SIG-M5 treated with dmso at 0.1 percent for 504 hours (cell line): ENCODE measurements at regions not wholly inside any gene's neighbourhood (a gene's known extent, or its start where the extent isn't known, plus 50 kb on each side); places are given as distances from the start of the nearest gene placed in this dataset.

Source experiments
- DNase-seq: peaks from one replicate; lab custom pipeline; 2025; ENCODE audit not compliant: unreplicated experiment; lab: John Stamatoyannopoulos, UW

DNA sequence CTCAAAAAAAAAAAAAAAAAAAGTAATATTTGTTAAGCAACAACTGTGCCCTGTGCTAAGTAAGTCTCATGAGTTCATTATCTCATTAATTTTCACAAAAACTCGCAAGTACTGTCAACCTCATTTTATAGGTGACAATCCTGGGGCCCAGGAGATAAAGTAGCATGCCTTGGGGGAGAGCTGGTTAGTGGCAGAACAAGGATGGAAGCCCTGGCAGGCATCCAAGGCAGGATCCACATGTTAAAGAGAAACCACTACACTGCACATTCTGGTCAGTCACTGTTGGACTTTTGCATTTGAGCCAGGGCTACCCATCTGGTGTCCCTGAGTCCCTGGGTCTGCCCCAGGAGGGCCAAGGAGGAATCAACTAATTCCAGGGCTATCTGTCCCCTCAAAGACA lies 54.6 kb downstream of the ZFP36L2 start:
- DNase-seq, result no peak

DNA sequence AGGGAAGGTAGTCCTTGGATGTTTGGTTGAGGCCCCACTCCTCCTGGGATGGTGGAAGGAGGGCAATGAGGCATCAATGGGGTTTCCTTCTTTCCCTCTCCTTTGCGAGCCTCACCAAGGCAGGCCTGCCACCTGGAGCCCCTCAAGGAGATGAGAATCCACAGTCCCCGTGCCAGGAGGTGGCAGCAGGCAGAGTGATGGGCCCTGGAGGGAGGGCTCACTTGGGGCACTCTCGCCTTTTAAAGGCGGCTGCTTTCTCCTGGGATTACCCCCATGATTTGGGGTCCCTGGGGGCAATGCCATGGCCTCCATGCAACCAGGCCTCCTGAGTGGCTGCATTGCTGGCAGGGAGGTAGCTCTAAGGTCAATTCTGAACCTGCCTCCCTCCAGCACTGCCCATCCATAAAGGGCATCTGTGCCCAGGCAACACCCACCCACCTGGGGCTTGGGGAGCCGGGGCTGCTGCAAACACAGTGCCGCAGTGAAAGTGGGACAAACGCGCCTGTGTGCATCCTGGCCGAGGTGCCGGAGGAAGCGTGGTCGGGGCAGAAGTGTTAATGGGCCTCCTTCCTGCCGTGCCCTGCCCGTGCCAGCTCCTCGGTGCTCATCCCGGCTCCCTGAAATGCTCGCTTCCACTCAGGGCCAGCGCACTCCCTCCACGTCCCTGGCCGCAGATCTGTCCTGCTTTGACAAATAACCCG lies 55.9 kb downstream of the ZFP36L2 start:
- DNase-seq, result no peak

DNA sequence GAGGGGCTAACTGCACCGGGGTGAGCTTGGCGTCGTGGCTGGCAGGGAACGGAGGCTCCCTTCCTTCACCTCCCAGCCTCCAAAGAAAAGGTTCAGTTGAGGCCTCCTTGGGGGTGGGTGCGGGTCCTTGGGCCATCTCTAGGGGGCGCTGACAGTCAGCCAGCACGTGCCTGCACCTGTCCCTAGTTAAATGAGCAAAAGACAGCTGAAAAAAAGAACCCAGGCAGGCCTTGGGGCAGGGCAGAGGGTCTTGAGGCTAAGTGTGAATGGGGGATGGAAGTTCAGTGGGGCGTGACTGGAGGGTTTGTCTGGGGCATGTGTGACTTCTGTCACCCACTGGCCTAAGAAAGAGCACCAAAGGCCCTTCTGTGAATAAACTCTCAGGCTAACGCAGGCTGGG lies 56.4 kb downstream of the ZFP36L2 start:
- no peak for DNase-seq

DNA sequence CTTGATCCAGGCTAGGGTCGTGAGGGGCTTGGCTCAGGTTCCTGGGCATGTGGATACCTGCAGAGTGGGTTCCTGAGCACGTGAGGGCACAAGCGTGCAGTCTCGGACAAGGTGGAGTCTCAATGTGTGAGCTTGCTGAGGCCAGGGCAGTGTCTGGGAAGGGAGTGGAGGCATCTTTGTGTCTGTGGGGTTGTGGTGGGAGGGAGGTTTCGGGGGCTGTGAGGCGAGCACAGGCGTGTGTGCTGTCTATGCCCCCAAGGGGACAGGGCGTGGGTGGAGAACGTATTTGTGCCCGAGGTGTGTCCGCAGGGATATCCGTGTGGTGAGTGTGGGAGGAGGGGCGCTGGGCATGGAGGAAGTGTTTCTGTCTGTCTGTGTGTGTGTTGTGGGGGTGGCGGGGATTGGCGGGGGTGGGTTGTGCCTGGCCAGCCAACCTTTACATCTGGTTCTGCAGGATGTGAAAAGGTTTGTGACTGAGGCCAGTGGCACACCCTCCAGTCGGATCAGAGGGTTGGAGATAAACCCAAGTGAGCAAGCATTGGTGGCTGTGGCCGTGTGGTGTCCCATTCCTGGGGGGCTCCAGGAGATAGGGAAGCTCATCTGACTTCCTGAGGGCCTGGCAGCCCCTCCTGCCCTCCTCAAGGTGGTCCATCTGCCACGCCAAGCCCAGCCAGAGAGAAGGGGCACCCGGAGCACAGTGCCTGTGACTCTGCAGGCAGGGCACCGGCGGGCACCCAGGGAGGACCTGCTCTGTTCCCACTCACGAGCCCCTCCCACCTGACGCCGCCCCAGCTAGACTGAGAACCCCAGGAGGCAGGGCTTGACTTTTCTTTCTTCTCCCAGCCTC lies 57.1 kb downstream of the ZFP36L2 start:
- no peak for DNase-seq

DNA sequence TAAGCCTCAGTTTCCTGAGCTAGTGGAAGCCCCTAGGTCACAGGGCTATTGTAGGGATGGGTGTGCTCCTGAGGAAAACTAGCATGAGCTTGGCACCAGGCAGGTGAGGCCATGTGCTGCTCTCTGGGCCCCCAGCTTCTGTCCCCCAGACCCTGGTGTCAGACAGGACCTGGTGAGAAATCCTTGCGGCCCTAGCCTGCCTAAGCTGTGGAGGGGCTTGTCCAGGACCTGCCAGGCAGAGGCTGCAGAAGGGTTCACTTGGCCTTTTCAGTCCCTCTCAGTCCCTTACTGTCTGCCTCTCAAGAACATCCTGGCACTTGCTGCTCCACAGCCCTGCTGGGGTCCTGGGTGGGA lies 58.4 kb downstream of the ZFP36L2 start:
- DNase-seq, result no peak

DNA sequence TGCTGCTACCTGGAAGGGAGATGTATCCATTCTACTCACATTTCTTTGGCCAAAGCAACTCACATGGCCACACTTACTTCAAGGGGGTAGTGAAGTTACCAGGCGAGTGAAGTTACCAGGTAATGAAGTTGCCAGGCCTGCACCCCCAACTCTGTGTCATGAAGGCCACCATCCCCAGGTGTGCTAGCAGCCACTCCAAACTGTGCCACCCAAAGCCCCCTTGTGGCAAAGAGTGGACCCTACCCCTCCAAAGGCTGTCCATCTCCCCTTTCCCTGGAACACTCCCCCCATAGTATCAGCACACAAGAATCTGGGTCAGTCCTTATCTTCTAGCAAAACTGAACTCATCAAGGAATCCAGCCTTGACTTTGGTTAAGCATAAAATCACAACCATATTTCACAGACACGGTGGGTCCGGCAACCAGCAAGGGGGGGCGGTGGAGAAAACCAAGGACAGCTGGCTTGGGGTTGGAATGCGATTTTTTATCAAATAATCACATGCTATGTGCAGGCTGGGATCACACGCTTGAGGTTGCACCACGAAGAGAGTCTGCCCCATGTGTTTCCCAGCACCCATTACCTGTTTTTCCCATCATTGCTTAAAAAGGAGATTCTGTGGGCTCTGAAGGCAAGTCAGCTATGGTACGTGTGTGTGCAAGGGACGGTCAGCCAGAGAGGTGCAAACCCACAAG lies 60.9 kb downstream of the ZFP36L2 start:
- no peak for DNase-seq

DNA sequence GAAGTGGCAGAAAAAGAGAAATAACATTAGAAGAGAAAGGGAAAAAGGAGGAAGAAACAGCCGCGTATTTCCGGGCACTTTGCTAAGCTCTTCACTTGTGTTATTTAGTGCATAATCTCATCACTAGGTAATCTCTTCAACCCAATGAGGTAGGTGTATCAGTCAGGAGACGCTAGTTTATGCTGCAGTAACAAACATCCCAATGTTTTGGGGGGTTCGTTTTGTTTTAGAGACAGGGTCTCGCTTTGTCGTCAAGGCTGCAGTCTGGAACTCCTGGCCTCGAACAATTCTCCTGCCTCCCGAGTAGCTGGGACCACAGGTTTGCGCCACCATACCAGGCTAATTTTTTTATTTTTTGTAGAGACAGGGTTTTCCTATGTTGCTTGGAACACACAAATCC lies 61.7 kb downstream of the ZFP36L2 start:
- no peak for DNase-seq

DNA sequence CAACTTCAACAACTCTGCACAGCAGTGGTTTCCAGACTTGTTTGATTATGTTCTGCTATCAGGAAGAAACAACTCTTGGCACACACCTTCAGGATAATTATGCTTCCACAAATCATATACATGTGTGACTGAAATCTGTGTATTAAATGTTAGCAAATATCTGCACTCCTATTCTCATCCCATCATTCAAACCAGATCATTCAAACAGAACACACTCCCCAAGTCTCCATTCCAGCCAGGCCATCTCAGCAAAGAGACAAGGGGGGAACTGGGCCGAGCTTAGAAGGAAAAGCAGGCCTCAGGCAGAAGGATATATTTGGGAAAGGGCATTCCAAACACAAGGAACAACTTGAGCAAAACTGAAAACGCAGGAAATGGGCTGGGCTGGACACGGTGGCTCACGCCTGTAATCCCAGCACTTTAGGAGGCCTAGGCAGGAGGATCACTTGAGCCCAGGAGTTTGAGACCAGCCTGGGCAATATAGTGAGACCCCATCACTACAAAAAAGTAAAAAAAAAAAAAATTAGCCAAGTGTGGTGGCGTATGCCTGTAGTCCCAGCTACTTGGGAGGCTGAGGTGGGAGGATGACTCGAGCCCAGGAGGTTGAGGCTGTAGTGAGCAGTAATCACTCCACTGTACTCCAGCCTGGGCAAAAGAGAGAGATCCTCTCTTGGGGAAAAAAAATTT lies 62.7 kb downstream of the ZFP36L2 start:
- DNase-seq, result no peak

DNA sequence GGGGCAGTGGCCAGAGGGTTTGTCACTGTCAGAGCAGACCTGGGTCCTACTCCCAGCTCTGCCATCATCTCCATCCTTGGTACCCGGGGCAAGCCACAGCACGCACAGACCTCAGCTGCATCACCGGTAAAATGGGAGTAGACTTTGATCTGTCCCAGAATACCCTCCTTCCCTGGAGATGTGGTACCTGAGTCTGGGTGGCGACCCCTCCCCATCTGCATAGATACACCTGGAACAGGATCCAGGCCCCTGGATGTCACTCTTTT lies 64.0 kb downstream of the ZFP36L2 start:
- no peak for DNase-seq

DNA sequence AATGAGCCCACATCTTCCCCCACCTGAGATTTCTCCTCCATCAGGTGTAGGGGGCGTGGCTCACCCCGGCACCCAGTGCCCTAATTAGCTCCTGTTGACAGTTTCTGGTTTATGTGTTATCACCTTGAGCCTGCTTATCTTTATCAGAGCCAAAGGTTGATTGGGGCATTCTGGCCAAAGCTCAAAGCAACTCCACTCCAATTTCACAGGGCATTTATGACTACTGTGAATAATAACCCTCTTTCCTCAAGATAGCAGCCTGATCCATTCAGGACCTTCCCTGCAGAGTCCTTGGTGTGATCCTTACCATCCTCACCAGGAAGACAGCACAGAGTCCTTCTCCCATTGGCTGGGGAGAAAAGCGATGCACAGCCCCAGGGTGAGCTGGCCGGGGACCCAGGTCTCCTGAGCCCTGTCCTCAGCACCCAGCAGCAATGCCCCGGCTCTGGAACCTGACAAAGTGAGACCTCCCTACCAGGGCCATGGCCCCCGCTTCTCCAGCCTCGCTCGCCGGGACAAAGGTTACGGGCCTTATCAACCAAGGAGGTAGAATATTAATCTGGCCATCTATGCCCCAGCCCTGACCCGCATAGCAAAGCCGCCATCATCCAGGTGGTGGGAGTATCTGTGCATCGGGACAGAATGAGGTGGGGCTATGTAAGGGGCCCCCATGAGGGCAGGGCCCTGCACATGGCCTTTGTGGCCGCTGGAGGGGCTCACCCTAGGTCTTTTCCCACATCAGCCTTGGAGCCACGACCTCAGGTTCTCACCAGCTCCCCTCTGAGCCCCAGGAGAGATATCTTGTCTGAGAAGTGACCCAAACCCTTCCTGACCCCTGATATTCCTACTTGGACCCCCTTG lies 64.5 kb downstream of the ZFP36L2 start:
- no peak for DNase-seq

DNA sequence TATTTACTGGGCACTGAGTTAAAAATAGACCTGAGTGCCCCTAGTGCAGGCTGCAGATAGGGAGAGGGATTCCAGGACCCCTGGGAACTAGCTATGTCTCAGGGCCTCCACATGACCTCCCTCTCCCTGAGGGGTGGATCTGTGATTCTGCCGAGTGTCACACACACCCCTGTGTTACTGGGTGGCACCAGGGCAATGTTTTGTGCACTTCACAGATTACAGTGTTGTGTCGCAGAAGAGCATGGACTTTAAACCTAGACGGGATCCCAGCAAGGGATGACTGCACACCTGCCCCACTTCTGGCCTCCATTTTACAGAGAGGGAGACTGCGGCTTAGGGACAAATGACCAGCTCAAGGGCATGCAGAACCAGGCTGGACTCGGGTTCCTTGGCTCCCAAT lies 65.6 kb downstream of the ZFP36L2 start:
- DNase-seq, result no peak

DNA sequence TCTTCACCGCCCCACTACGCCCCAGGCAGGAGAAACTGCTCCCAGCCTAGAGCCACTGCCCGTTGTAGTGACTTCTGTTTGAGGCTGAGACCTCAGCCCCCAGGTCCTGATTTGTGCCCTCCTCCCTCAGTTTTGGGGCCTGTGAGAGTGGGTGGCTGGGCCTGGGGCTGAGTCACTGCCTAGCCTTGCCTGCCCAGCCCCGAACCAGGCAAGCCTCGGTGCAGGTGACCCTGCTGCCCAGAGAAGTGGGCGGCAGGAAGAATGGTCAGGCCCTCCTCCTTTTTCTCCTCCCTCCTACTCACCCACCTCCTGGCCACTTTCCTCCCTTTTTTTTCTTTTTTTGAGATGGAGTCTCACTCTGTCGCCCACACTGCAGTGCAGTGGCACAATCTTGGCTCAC lies 66.6 kb downstream of the ZFP36L2 start:
- DNase-seq, result no peak

DNA sequence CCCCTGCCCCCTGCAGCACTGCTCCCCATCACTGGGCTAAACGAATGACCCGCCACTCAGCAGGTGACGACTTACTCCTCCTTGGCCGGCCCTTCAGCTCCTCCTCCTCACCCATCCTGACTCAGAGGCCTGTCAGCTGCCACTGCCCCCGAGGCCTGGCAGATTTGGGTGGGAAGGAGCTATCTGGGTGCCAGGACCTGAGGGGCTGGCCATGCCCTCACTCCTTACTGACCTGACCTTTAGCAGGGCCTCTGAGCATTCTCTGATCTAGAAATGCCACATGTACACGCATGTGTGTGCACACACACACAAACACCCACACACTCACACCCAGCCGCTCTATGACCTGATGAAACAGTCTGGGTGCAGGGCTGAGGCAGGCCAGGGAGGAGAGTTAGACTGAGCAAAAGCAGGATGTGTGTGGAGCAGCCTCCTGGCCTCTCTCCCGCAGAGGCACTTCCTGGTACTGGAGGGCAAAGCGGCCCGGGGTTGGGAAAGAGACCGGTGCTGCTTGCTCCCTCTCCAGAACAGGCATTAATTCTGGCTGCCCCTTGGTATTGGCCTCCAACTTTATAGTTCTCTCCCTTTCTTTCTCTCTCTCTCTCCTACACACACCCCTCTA lies 68.0 kb downstream of the ZFP36L2 start:
- DNase-seq, result peak; percentile 95

DNA sequence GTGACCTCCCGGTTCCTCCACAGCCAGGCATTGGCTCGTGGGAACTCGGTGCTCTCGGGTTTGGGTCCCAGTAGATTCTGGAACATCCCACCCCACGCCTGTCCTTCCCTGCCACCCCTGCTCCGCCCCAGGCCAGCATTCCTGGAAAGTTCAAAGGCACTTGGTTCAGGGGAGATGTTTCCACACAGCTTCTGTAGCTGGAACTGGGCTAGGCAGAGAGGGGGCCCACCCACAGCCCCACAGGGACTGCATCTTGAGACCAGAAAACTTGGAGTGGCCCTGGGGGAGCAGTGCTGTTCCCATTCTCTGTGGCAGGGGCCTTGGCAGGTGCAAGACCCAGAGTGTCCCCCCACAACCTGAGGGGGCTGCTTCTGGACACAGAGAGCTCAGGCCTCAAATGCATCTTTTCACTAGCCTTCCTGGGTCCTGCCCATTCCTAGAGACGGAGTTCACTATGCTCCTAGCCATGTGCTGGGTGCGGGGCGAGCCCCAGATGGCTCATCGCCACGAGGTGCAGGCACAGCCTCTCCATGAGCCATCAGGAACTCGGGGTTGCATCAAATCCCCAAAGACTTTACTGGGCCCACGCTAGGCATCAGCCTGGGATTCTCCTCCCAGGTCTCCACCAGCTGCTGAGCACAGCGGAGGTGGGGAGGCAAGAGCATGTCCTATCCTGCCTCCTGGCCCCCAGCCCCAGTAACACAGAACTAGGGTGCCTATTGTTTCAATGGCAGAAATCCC lies 68.7 kb downstream of the ZFP36L2 start:
- no peak for DNase-seq

DNA sequence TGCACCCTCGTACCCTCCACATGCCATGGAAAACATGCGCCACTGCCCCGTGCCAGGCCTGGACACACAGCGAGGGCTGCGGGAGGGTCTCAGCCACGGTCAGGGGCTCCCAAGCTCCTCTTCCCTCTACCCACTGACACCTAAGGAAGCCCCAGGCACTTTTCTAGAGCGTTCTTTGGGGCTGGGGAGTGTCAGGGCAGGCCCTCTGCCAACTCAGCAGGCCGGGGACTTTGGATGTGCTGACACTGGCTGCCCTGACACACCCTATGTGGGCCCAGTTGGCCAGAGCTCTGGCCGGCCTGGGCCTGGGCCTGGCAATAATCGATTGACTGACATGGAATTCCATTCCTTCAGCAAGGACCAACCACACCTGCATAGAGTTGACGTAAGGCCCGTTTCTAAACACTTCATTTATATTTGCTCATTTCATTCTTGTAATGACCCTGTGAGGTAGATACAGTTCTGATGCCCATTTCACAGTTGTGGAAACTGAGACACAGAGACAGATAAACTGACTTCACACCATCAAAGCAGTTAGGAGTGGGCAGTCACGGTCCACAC lies 70.5 kb downstream of the ZFP36L2 start:
- DNase-seq, result no peak

DNA sequence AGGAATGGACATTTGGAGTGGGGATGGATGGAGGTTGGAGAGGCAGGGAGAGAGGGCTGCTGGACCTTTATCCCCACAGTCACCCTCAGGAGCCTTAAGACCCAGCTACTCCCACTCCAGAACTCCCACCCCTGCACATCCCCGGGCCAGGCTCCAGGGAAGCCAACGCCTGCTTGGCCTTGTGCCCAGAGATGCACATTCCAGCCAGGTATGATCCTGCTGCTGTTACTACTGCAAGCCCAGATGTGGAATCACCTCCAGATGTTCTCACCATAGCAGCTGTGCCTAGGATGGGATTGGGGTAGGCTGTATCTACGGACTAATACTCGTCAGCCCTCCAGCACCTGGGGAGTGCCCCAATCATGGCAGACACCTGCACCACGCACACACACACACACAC lies 71.7 kb downstream of the ZFP36L2 start:
- no peak for DNase-seq

DNA sequence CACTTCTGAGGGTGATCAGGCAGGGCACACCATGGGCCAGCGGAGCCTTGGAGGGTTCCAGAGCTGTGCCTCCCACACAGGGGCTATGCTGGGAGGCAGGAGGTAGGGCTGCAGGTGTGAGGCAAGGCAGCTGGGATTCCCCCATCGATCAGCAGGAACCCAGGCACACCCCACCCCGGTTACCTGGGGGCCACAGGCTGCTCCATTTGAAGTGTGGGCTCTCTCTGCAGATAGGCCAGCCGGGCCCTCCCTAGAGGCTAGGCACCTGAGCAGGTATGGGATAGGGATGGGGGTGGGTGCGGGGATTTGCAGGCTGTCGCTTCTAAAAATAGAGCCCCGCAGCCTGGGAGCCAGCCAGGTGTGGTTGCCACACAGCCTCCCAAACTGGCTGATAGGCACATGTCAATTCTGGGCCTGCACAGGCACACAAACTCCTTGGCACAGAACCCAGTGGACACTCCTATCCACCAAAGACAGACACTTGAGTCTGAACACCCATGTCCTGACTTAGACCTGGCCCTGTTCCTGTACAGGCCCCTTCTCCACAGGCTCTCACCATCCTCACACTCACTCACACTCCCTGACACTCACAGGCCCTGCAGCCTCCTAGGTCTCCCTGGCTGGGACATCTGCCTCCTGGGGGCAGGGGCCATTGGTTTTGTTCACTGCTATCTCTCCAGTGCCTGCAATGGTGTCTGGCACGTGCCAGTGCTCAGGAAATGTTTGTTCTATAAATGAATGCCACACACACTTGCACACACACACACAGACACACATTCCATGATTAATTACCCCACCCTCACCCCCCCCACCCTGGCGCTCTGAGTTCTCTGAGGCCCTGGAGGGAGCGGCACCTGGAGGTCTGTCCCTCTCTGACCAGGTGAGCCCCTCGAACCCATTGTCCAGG lies 73.4 kb downstream of the ZFP36L2 start:
- no peak for DNase-seq

DNA sequence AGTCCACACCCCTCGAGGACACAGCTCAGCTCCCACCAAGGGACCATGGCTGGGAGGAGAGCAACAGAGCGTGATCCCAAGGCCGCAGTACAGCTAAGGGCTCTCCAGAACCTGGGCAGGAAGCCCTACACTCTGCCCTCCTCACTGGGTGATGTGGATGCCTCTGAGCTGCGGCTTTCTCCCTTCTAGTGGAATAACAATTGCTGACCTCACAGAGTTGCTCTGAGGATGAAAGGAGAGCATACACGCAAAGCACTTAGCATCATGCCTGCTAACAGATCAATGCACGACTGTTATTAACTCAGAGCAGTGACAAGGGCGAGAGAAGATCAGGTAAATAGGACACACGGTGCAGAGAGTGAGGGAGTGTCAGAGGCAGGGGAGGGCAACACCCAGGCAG lies 74.2 kb downstream of the ZFP36L2 start:
- no peak for DNase-seq
